T1000 (cell line): ENCODE measurements at regions not wholly inside any gene's neighbourhood (a gene's known extent, or its start where the extent isn't known, plus 50 kb on each side); places are given as distances from the start of the nearest gene placed in this dataset.
"Not testable (repeated sequence)": the region's sequence is repeated elsewhere in the genome, so short reads cannot be mapped to it uniquely, and the experiment has no call there.

Experiments
- DNase-seq: peaks from one replicate; lab custom pipeline; 2025; ENCODE audit warnings: mixed read lengths; lab: John Stamatoyannopoulos, UW

GRCh38 chr18:30705943-30706342, 336.6 kb downstream of the DSC3 start:
- no peak for DNase-seq

GRCh38 chr18:30698571-30698970, 344.0 kb downstream of the DSC3 start:
- no peak for DNase-seq

- DNase-seq: no peak
Measured at GRCh38 chr18:30696201-30696600, 346.3 kb downstream of the DSC3 start.

GRCh38 chr18:30694773-30695172, 347.8 kb downstream of the DSC3 start:
- no peak for DNase-seq

- DNase-seq: no peak
Measured at GRCh38 chr18:30689216-30689615, 353.3 kb downstream of the DSC3 start.

GRCh38 chr18:30687501-30687900, 355.0 kb downstream of the DSC3 start:
- no peak for DNase-seq

GRCh38 chr18:30684825-30685481, 357.6 kb downstream of the DSC3 start:
- DNase-seq: no peak

- no peak for DNase-seq
Measured at GRCh38 chr18:30683836-30684235, 358.7 kb downstream of the DSC3 start.

DNA sequence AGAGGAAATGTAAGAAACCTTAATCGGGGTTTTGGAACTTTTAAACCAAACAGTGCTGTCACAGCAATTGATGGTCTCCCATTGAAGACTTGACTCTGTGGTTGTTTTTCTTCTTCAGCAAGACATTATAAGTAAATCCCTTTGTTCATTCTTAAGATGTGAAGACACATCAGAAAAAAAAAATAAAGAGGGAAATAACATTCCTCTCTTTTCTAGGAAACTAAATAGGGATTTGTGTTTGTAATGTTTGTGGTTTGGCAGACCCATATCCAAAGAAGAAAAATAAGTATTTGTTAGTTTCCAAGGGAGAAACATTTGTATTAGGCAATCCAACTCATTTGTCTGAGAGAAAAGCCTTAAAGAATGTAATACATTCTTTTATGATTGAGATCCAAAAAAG, 359.9 kb downstream of the DSC3 start:
- DNase-seq: no peak

GRCh38 chr18:30679285-30679930, 363.1 kb downstream of the DSC3 start:
- no peak for DNase-seq

DNA sequence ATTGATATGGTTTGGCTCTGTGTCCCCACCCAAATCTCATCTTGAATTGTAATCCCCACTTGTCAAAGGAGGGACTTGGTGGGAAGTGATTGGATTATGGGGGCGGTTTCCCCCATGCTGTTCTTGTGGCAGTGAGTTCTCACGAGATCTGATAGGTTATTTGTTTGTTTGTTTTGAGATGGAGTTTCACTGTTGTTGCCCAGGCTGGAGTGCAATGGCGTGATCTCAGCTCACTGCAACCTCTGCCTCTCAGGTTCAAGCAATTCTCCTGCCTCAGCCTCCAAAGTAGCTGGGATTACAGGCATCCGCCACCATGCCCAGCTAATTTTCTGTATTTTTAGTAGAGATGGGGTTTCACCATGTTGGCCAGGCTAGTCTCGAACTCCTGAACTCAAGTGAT, 364.7 kb downstream of the DSC3 start:
- DNase-seq: not testable (repeated sequence)

DNA sequence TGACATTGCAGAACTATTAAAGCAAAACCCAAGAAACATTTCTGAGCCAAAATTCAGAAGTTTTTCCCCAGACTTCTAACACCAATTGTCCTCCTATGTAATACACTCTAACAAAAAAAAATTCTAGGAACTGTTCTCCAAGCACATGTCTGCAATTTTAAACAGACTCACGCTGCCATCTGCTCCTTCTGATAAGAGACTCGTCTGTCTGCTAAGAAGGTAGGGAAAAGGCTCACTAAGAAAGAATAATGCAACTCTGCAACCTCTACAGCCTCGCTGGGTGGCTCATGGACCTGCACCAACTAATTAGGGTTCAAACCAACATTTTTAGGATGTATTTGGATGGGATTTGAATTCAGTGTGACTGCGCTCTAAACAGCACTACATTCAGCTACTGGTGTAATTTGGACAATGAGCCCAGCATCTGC, 366.5 kb downstream of the DSC3 start:
- DNase-seq: no peak

DNA sequence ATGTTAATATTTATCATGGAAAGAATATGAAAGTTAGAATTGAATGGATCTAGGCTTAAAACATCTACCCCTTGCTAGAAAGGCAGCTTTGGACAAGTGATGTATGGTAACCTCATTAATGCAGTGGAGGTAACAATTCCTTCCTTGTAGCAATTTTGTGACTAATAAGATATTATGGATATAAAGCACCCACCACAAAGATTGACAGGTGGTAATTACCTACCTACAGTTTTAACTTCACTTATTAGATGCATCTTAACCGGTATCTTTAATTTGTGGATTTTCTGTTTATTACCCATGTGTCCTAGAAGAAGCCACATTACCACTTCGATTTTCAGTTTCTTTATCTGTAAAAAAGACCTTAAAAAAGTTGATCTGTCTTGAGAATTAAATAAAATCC, 367.0 kb downstream of the DSC3 start:
- no peak for DNase-seq

GRCh38 chr18:30675072-30675471, 367.5 kb downstream of the DSC3 start:
- DNase-seq: no peak

DNA sequence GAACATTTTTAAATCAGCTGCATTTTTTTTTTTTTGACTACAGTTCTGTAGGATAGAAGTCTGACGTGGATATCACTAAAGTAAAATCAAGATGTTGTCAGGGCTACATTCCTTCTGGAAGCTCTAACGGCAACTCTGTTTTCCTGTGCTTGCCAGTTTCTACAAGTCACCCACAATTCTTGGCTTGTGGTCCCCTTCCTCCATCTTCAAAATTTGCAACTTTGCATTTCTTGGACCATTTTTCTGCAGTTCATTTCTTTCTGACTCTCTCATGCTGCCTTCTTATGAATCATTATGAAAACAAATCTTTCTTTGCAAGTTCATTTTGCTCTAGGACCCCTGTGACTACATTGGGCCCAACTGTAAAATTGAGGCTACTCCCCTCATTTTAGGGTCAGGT, 367.9 kb downstream of the DSC3 start:
- no peak for DNase-seq

GRCh38 chr18:30672439-30672838, 370.1 kb downstream of the DSC3 start:
- DNase-seq: not testable (repeated sequence)

DNA sequence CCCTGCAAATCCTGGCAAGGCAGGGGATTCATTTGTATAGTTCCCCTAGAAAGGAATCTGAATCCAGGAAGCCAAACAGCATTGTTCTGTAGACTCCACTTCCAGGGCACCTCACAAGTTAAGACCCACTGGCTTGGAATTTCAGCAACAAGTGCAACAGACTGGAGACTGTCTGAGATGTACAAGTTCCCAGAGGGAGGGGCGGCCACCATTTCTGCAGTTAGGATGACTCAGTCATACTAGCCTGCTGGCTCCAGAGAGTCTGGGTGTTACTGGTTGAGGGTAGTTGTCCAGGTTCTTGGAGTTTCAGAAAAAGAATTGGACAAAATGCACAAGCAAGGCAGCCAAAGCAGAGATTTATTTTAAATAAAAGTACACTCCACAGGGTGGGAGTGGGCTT, 384.2 kb downstream of the DSC3 start:
- DNase-seq: no peak

DNA sequence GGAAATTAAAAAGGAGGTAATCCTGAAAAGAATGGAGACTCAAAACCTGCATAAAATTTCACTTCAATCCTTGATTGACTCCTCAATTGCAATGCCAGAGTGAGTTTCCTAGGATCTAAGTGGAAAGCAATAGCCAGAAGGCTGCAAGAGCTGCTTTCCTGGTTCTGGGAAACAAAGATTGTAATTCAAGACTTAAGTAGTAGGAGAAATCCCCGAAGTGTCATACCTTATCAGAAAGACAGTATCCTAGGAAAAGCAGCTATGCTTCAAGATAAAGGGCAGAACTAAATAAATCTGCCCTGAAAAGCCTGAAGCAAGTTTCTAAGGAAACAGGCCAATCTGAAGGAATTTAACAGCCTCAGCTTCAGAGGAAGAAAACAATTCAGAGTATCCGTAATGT, 390.2 kb downstream of the DSC3 start:
- DNase-seq: no peak

DNA sequence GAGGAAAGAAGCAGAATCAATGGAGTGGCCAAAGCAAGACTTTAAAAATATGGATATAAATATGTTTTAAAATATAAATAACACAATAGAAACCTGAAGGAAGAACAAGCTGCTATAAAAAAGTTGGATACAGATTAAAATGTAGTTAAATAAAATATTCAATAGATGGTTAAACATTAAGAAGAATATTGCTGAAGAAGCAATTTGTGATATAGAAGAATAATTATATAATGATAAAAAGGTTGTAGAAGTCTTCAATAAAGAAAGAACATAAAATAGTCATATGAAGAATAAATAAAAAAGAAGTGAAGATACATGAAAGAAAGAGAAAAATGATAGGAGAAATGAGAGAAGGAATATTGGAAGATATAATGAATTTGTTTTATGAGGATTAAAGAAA, 392.0 kb downstream of the DSC3 start:
- DNase-seq: no peak

- no peak for DNase-seq
Measured at GRCh38 chr18:30644158-30644557, 398.4 kb downstream of the DSC3 start.

DNA sequence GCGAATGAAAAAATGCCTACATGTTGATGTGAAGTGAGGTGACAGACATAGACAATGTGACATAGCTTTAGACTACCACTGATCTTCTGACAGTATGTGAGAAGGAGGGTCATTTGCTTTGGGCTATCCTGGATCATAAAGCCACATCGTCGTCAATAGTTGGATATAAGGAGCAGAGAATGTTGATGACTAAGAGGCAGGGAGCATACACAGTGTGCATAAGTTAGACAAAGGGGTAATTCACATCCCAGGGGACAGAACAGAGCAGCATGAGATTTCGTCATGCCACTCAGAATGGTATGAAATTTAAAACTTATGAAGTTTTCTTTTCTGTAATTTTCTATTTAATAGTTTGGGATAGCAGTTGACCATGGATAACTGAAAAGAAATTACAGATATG, 403.2 kb downstream of the DSC3 start:
- no peak for DNase-seq

DNA sequence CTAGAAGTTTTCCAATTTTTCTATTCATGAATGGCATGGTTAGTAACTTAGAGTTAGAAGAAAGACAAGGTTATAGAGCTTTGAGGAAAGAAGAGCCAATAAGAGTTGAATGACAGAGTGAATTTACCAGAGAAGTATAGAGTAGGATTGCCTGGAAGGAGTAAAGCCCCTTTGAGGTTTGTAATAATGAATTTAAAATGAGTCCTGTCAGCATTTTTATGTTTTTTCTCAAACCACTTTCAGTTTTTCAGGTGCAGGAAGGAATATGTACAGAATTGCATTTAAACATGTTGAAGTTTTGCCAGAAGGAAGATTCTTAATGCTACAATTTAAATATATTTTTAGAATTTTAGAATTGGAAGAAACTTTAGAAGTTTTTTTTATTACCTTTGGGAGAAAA, 408.3 kb downstream of the DSC3 start:
- DNase-seq: no peak

- no peak for DNase-seq
Measured at GRCh38 chr18:30632071-30632698, 410.4 kb downstream of the DSC3 start.

GRCh38 chr18:30625961-30626360, 416.6 kb downstream of the DSC3 start:
- DNase-seq: no peak
